ENCODE measurements at regions not wholly inside any gene's neighbourhood (a gene's known extent, or its start where the extent isn't known, plus 50 kb on each side); places are given as distances from the start of the nearest gene placed in this dataset.

GRCh38 chr15:47414207-47414606 is 303.1 kb upstream of the SEMA6D start:
- TF ChIP-seq CTCF (IDR thresholded peaks at IDR 0.05; ENCODE audit: insufficient read depth, low read depth, low read length): no peak
- TF ChIP-seq EZH2 (IDR thresholded peaks at IDR 0.05; ENCODE audit: insufficient read depth, low read length): no peak

Data from astrocyte (in vitro differentiated cells and primary cell).